ENCODE measurements at regions not wholly inside any gene's neighbourhood (a gene's known extent, or its start where the extent isn't known, plus 50 kb on each side); places are given as distances from the start of the nearest gene placed in this dataset.

- Mint-ChIP-seq H3K4me3 (ENCODE audit: low read depth, unreplicated experiment) (no peak overlapping the region), H3K4me1 (ENCODE audit: low read depth, unreplicated experiment) (no peaks in the 10 kb centered on the region), H3K27ac (ENCODE audit: unreplicated experiment) (no peak overlapping the region), H3K36me3 (ENCODE audit: insufficient read depth, unreplicated experiment) (no peaks in the 10 kb centered on the region), H3K27me3 (ENCODE audit: unreplicated experiment) (no peaks in the 10 kb centered on the region), H3K9me3 (ENCODE audit: low read depth, unreplicated experiment) (no peaks in the 10 kb centered on the region)
- CTCF ChIA-PET: no interaction called here
- intact Hi-C loops (cut with micrococcal nuclease; ENCODE audit: unreplicated experiment): no loop called here
- no TSS peak for BruUV-seq (replicated peaks)
- no peak for DNase-seq
- no peak for TF ChIP-seq CTCF (IDR thresholded peaks at IDR 0.05; ENCODE audit: unreplicated experiment)
These were observed 171.5 kb upstream of the IRS2 start for GRCh38 chr13:109957875-109958274.

GRCh38 chr13:109955598-109955997, 169.2 kb upstream of the IRS2 start:
- Mint-ChIP-seq H3K36me3 (ENCODE audit: insufficient read depth, unreplicated experiment) (no peaks in the 10 kb centered on the region), H3K9me3 (ENCODE audit: low read depth, unreplicated experiment) (no peaks in the 10 kb centered on the region), H3K4me3 (ENCODE audit: low read depth, unreplicated experiment) (no peak overlapping the region), H3K27ac (ENCODE audit: unreplicated experiment) (no peak overlapping the region), H3K27me3 (ENCODE audit: unreplicated experiment) (no peaks in the 10 kb centered on the region), H3K4me1 (ENCODE audit: low read depth, unreplicated experiment) (no peaks in the 10 kb centered on the region)
- intact Hi-C loops (cut with micrococcal nuclease; ENCODE audit: unreplicated experiment): no loop called here
- DNase-seq: no peak
- no peak for TF ChIP-seq CTCF (IDR thresholded peaks at IDR 0.05; ENCODE audit: unreplicated experiment)
- no TSS peak for BruUV-seq (replicated peaks)
- CTCF ChIA-PET: no interaction called here

GRCh38 chr13:109954441-109954840, 168.1 kb upstream of the IRS2 start:
- Mint-ChIP-seq H3K27me3 (ENCODE audit: unreplicated experiment) (no peaks in the 10 kb centered on the region), H3K27ac (ENCODE audit: unreplicated experiment) (no peak overlapping the region), H3K4me3 (ENCODE audit: low read depth, unreplicated experiment) (no peak overlapping the region), H3K9me3 (ENCODE audit: low read depth, unreplicated experiment) (no peaks in the 10 kb centered on the region), H3K4me1 (ENCODE audit: low read depth, unreplicated experiment) (no peaks in the 10 kb centered on the region), H3K36me3 (ENCODE audit: insufficient read depth, unreplicated experiment) (no peaks in the 10 kb centered on the region)
- DNase-seq: no peak
- no TSS peak for BruUV-seq (replicated peaks)
- no peak for TF ChIP-seq CTCF (IDR thresholded peaks at IDR 0.05; ENCODE audit: unreplicated experiment)
- CTCF ChIA-PET: no interaction called here
- intact Hi-C loops (cut with micrococcal nuclease; ENCODE audit: unreplicated experiment): no loop called here

GRCh38 chr13:109951491-109951890, 165.1 kb upstream of the IRS2 start:
- no peak overlapping the region for H3K4me3 Mint-ChIP-seq (ENCODE audit: low read depth, unreplicated experiment)
- CTCF ChIA-PET: no interaction called here
- DNase-seq: no peak
- no peaks in the 10 kb centered on the region for H3K27me3 Mint-ChIP-seq (ENCODE audit: unreplicated experiment)
- H3K27ac Mint-ChIP-seq (ENCODE audit: unreplicated experiment): no peak overlapping the region
- no peaks in the 10 kb centered on the region for H3K4me1 Mint-ChIP-seq (ENCODE audit: low read depth, unreplicated experiment)
- no peaks in the 10 kb centered on the region for H3K36me3 Mint-ChIP-seq (ENCODE audit: insufficient read depth, unreplicated experiment)
- intact Hi-C loops (cut with micrococcal nuclease; ENCODE audit: unreplicated experiment): no loop called here
- BruUV-seq (replicated peaks): no TSS peak
- no peaks in the 10 kb centered on the region for H3K9me3 Mint-ChIP-seq (ENCODE audit: low read depth, unreplicated experiment)
- no peak for TF ChIP-seq CTCF (IDR thresholded peaks at IDR 0.05; ENCODE audit: unreplicated experiment)

- BruUV-seq (replicated peaks): no TSS peak
- Mint-ChIP-seq H3K4me1 (ENCODE audit: low read depth, unreplicated experiment) (no peaks in the 10 kb centered on the region), H3K27ac (ENCODE audit: unreplicated experiment) (no peak overlapping the region), H3K4me3 (ENCODE audit: low read depth, unreplicated experiment) (no peak overlapping the region), H3K9me3 (ENCODE audit: low read depth, unreplicated experiment) (no peaks in the 10 kb centered on the region), H3K27me3 (ENCODE audit: unreplicated experiment) (no peaks in the 10 kb centered on the region), H3K36me3 (ENCODE audit: insufficient read depth, unreplicated experiment) (peaks cover 4% of the 10 kb centered on the region)
- DNase-seq: no peak
- no peak for TF ChIP-seq CTCF (IDR thresholded peaks at IDR 0.05; ENCODE audit: unreplicated experiment)
- CTCF ChIA-PET: no interaction called here
- intact Hi-C loops (cut with micrococcal nuclease; ENCODE audit: unreplicated experiment): no loop called here
These were observed 163.0 kb upstream of the IRS2 start for GRCh38 chr13:109949397-109949796.

Measured in Calu3 (cell line).